AG09309 (cell line): ENCODE measurements at regions not wholly inside any gene's neighbourhood (a gene's known extent, or its start where the extent isn't known, plus 50 kb on each side); places are given as distances from the start of the nearest gene placed in this dataset.
"Not testable (repeated sequence)": the region's sequence is repeated elsewhere in the genome, so short reads cannot be mapped to it uniquely, and the experiment has no call there.

Experiments
- DNase-seq: peaks from one replicate; pipeline ENCODE4 v3.0.0-alpha.2; 2010; ENCODE audit warnings: low read depth
- H3K4me3 ChIP-seq: 2 replicates; pipeline ENCODE4 v1.5.1; 2011; ENCODE audit warnings: mild to moderate bottlenecking, low read depth, low read length, moderate library complexity; ENCODE audit not compliant: control insufficient read depth
- CTCF ChIP-seq: IDR thresholded peaks from 2 replicates; pipeline ENCODE4 v1.5.1; 2011; ENCODE audit warnings: mild to moderate bottlenecking, low read depth, low read length, inconsistent platforms; ENCODE audit not compliant: insufficient read depth, control insufficient read depth; ENCODE audit errors: missing control alignments

- H3K4me3 ChIP-seq, result no peak overlapping the region
- DNase-seq, result no peak
- TF ChIP-seq CTCF, result no peak
Observed at GRCh38 chr14:86933958-86934595, 1058.9 kb downstream of the GALC start.

GRCh38 chr14:86933460-86933859 lies 1059.5 kb downstream of the GALC start:
- H3K4me3 ChIP-seq, result no peak overlapping the region
- DNase-seq, result no peak
- TF ChIP-seq CTCF, result no peak

- no peak for DNase-seq
- TF ChIP-seq CTCF, result no peak
- H3K4me3 ChIP-seq, result no peak overlapping the region
Observed at GRCh38 chr14:86915406-86915805, 1077.6 kb downstream of the GALC start.

GRCh38 chr14:86912709-86913108 lies 1080.3 kb downstream of the GALC start:
- TF ChIP-seq CTCF, result no peak
- H3K4me3 ChIP-seq, result no peak overlapping the region
- DNase-seq, result no peak

GRCh38 chr14:86911486-86911885 lies 1081.5 kb downstream of the GALC start:
- no peak for TF ChIP-seq CTCF

GRCh38 chr14:86905386-86905926 lies 1087.5 kb downstream of the GALC start:
- not testable (repeated sequence) for DNase-seq, H3K4me3 ChIP-seq

More at GRCh38 chr14:86911486-86911885, 1081.5 kb downstream of the GALC start:
- H3K4me3 ChIP-seq, result no peak overlapping the region
- DNase-seq, result no peak

GRCh38 chr14:86902176-86902950 lies 1090.6 kb downstream of the GALC start:
- TF ChIP-seq CTCF, result no peak
- H3K4me3 ChIP-seq, result no peak overlapping the region
- DNase-seq, result no peak
